Glutamatergic neuron (in vitro differentiated cells): ENCODE measurements at regions not wholly inside any gene's neighbourhood (a gene's known extent, or its start where the extent isn't known, plus 50 kb on each side); places are given as distances from the start of the nearest gene placed in this dataset.

Source experiments
- DNase-seq: peaks from one replicate; pipeline ENCODE4 v3.0.0; 2022
- H3K27ac Mint-ChIP-seq: one replicate; pipeline ENCODE4 v1.8.0; 2020; ENCODE audit warnings: mild to moderate bottlenecking, mixed read lengths, inconsistent platforms; ENCODE audit not compliant: unreplicated experiment
- H3K27me3 Mint-ChIP-seq: one replicate; pipeline ENCODE4 v1.8.0; 2020; ENCODE audit warnings: mild to moderate bottlenecking, moderate library complexity, mixed read lengths, inconsistent platforms; ENCODE audit not compliant: unreplicated experiment
- H3K36me3 Mint-ChIP-seq: one replicate; pipeline ENCODE4 v1.8.0; 2020; ENCODE audit warnings: mild to moderate bottlenecking, mixed read lengths, inconsistent platforms; ENCODE audit not compliant: unreplicated experiment
- H3K4me1 Mint-ChIP-seq: one replicate; pipeline ENCODE4 v1.8.0; 2020; ENCODE audit warnings: mild to moderate bottlenecking, low read depth, mixed read lengths, inconsistent platforms; ENCODE audit not compliant: unreplicated experiment
- H3K4me3 Mint-ChIP-seq: one replicate; pipeline ENCODE4 v1.8.0; 2020; ENCODE audit warnings: mild to moderate bottlenecking, mixed read lengths, inconsistent platforms; ENCODE audit not compliant: unreplicated experiment
- H3K9me3 Mint-ChIP-seq: one replicate; pipeline ENCODE4 v1.8.0; 2020; ENCODE audit warnings: mild to moderate bottlenecking, moderate library complexity, mixed read lengths, inconsistent platforms; ENCODE audit not compliant: unreplicated experiment
- CTCF ChIP-seq: fragments of 200-600 bp; sonication (generic); IDR thresholded peaks from one replicate; pipeline ENCODE4 v1.5.0; 2021; ENCODE audit not compliant: partially characterized antibody, unreplicated experiment

- H3K4me3 Mint-ChIP-seq: no peak overlapping the region
- DNase-seq: no peak
- H3K4me1 Mint-ChIP-seq: no peaks in the 10 kb centered on the region
- H3K9me3 Mint-ChIP-seq: no peaks in the 10 kb centered on the region
- no peaks in the 10 kb centered on the region for H3K36me3 Mint-ChIP-seq
- TF ChIP-seq CTCF: no peak
- no peak overlapping the region for H3K27ac Mint-ChIP-seq
- H3K27me3 Mint-ChIP-seq: no peaks in the 10 kb centered on the region
Measured at GRCh38 chr13:67377919-67378318, 147.8 kb upstream of the PCDH9 start.

- no peaks in the 10 kb centered on the region for H3K36me3 Mint-ChIP-seq
- DNase-seq: no peak
- no peak overlapping the region for H3K27ac Mint-ChIP-seq
- H3K4me1 Mint-ChIP-seq: no peaks in the 10 kb centered on the region
- H3K9me3 Mint-ChIP-seq: no peaks in the 10 kb centered on the region
- H3K27me3 Mint-ChIP-seq: peaks cover 2% of the 10 kb centered on the region
- TF ChIP-seq CTCF: no peak
- H3K4me3 Mint-ChIP-seq: no peak overlapping the region
Measured at GRCh38 chr13:67374391-67374790, 144.3 kb upstream of the PCDH9 start.

GRCh38 chr13:67372868-67373464 lies 142.8 kb upstream of the PCDH9 start:
- no peaks in the 10 kb centered on the region for H3K36me3 Mint-ChIP-seq
- H3K9me3 Mint-ChIP-seq: no peaks in the 10 kb centered on the region
- no peaks in the 10 kb centered on the region for H3K4me1 Mint-ChIP-seq
- no peak overlapping the region for H3K4me3 Mint-ChIP-seq
- H3K27ac Mint-ChIP-seq: no peak overlapping the region
- no peak for DNase-seq
- no peak for TF ChIP-seq CTCF
- peaks cover 2% of the 10 kb centered on the region for H3K27me3 Mint-ChIP-seq

- Mint-ChIP-seq H3K9me3 (no peaks in the 10 kb centered on the region), H3K27ac (no peak overlapping the region), H3K27me3 (peaks cover 2% of the 10 kb centered on the region), H3K4me3 (no peak overlapping the region), H3K4me1 (no peaks in the 10 kb centered on the region), H3K36me3 (no peaks in the 10 kb centered on the region)
- no peak for DNase-seq
- no peak for TF ChIP-seq CTCF
Measured at GRCh38 chr13:67369895-67370660, 139.9 kb upstream of the PCDH9 start.

- Mint-ChIP-seq H3K4me1 (no peaks in the 10 kb centered on the region), H3K27me3 (peaks cover 2% of the 10 kb centered on the region), H3K4me3 (no peak overlapping the region), H3K9me3 (peaks cover 1% of the 10 kb centered on the region), H3K27ac (no peak overlapping the region), H3K36me3 (no peaks in the 10 kb centered on the region)
- DNase-seq: no peak
- no peak for TF ChIP-seq CTCF
Measured at GRCh38 chr13:67367399-67367798, 137.3 kb upstream of the PCDH9 start.
